HG02981 (cell line): ENCODE measurements at regions not wholly inside any gene's neighbourhood (a gene's known extent, or its start where the extent isn't known, plus 50 kb on each side); places are given as distances from the start of the nearest gene placed in this dataset.
"Not testable (repeated sequence)": the region's sequence is repeated elsewhere in the genome, so short reads cannot be mapped to it uniquely, and the experiment has no call there.

Experiments used
- ATAC-seq: cut with Tn5 transposase; IDR thresholded peaks from one replicate; pipeline ENCODE4 v1.9.1; 2021; ENCODE audit warnings: mild to moderate bottlenecking, moderate library complexity; ENCODE audit not compliant: unreplicated experiment

GRCh38 chr9:626114-626513 is 215.4 kb upstream of the DMRT1 start:
- not testable (repeated sequence) for ATAC-seq

- ATAC-seq: no peak
Measured at GRCh38 chr9:626596-626995, 214.9 kb upstream of the DMRT1 start.

- no peak for ATAC-seq
Measured at GRCh38 chr9:627336-627970, 214.0 kb upstream of the DMRT1 start.

GRCh38 chr9:629146-629545 is 212.4 kb upstream of the DMRT1 start:
- ATAC-seq: no peak

- ATAC-seq: no peak
Measured at GRCh38 chr9:630817-631216, 210.7 kb upstream of the DMRT1 start.

GRCh38 chr9:631596-631995 is 209.9 kb upstream of the DMRT1 start:
- ATAC-seq: no peak

GRCh38 chr9:633461-633860 is 208.0 kb upstream of the DMRT1 start:
- no peak for ATAC-seq

- no peak for ATAC-seq
Measured at GRCh38 chr9:636931-637591, 204.4 kb upstream of the DMRT1 start.

- no peak for ATAC-seq
Measured at GRCh38 chr9:638152-638551, 203.3 kb upstream of the DMRT1 start.

- no peak for ATAC-seq
Measured at GRCh38 chr9:642014-642413, 199.5 kb upstream of the DMRT1 start.

- no peak for ATAC-seq
Measured at GRCh38 chr9:643966-644365, 197.5 kb upstream of the DMRT1 start.

- ATAC-seq: no peak
Measured at GRCh38 chr9:647522-647921, 194.0 kb upstream of the DMRT1 start.

- ATAC-seq: no peak
Measured at GRCh38 chr9:649128-650074, 192.1 kb upstream of the DMRT1 start.

- no peak for ATAC-seq
Measured at GRCh38 chr9:650362-650761, 191.1 kb upstream of the DMRT1 start.

- ATAC-seq: no peak
Measured at GRCh38 chr9:651371-651770, 190.1 kb upstream of the DMRT1 start.

GRCh38 chr9:652914-653313 is 188.6 kb upstream of the DMRT1 start:
- no peak for ATAC-seq

GRCh38 chr9:653421-653820 is 188.1 kb upstream of the DMRT1 start:
- ATAC-seq: no peak

- ATAC-seq: no peak
Measured at GRCh38 chr9:653856-654387, 187.6 kb upstream of the DMRT1 start.

- no peak for ATAC-seq
Measured at GRCh38 chr9:655875-656274, 185.6 kb upstream of the DMRT1 start.

- ATAC-seq: no peak
Measured at GRCh38 chr9:656926-657568, 184.4 kb upstream of the DMRT1 start.

- ATAC-seq: no peak
Measured at GRCh38 chr9:659286-659685, 182.2 kb upstream of the DMRT1 start.
